Heart left ventricle (tissue), 13 donors: ENCODE measurements at regions not wholly inside any gene's neighbourhood (a gene's known extent, or its start where the extent isn't known, plus 50 kb on each side); places are given as distances from the start of the nearest gene placed in this dataset.

ENCODE experiments used
- POLR2A ChIP-seq, 2 donors: fragments of 450-650 bp; IDR thresholded peaks; one replicate each; pipeline ENCODE4 v1.6.1; 2017; ENCODE audit warnings: antibody characterized with exemption in 2 of 2, mild to moderate bottlenecking in 2 of 2, moderate library complexity in 2 of 2
- TF ChIP-seq, protein P1 (sequence below), 12 donors: fragments of 200-600 bp; sonication (generic) in 4 of 12; IDR thresholded peaks; one replicate each; pipeline versions ENCODE4 v1.5.0 to v1.8.0; 2018 to 2022; ENCODE audit warnings: antibody characterized with exemption in 12 of 12, mild to moderate bottlenecking in 5 of 12
- donor health status: ischemic (EF 13 %, LVEDD 7.1; RV severe dilation, severe dysfunction).
- donor health status: DM: no; HTN: yes; CAD: no.
- donor health status: DM: no; HTN: no; CAD: no.
- donor health status: ischemic (EF 25% LVEDD 6.9; RV normal size, moderate dysfunction).
- donor health status: ischemic (EF 25% LVEDD 5.7; RV mildly dilated, moderate dysfunction).
- donor health status: ischemic (EF 35%, LVEDD 5.7; RV mildly dilated, moderate dysfunction).
- donor health status: nonischemic (EF 11% LVEDD 7.7; RV severe dilation, severe dysfunction).
- donor health status: DM: yes; HTN: yes; CAD: no.
- donor health status: PGD.
- donor health status: ischemic (EF 29% LVEDD 5.4; RV normal size, mild dysfunction).
- donor health status: nonischemic (EF 23%, LVEDD 6.1; RV moderate dilation, normal function).

GRCh38 chr14:24712909-24713308, 78.9 kb upstream of the GZMB start:
- TF ChIP-seq, protein P1, sequence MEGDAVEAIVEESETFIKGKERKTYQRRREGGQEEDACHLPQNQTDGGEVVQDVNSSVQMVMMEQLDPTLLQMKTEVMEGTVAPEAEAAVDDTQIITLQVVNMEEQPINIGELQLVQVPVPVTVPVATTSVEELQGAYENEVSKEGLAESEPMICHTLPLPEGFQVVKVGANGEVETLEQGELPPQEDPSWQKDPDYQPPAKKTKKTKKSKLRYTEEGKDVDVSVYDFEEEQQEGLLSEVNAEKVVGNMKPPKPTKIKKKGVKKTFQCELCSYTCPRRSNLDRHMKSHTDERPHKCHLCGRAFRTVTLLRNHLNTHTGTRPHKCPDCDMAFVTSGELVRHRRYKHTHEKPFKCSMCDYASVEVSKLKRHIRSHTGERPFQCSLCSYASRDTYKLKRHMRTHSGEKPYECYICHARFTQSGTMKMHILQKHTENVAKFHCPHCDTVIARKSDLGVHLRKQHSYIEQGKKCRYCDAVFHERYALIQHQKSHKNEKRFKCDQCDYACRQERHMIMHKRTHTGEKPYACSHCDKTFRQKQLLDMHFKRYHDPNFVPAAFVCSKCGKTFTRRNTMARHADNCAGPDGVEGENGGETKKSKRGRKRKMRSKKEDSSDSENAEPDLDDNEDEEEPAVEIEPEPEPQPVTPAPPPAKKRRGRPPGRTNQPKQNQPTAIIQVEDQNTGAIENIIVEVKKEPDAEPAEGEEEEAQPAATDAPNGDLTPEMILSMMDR (IDR thresholded peaks at IDR 0.05), result no peak
- TF ChIP-seq POLR2A (IDR thresholded peaks at IDR 0.05), result no peak
